Neural progenitor cell (in vitro differentiated cells): ENCODE measurements at regions not wholly inside any gene's neighbourhood (a gene's known extent, or its start where the extent isn't known, plus 50 kb on each side); places are given as distances from the start of the nearest gene placed in this dataset.

Experiments used
- EZH2 ChIP-seq: fragments of 200-600 bp; sonication (generic); IDR thresholded peaks from 2 replicates; pipeline ENCODE4 v1.6.1; 2017; ENCODE audit warnings: antibody characterized with exemption, mild to moderate bottlenecking, moderate library complexity
- EZH2phosphoT487 ChIP-seq: fragments of 200-600 bp; sonication (generic); IDR thresholded peaks from 2 replicates; pipeline ENCODE4 v1.6.1; 2017; ENCODE audit warnings: antibody characterized with exemption
- TF ChIP-seq, protein P1 (sequence below): fragments of 200-600 bp; sonication (generic); IDR thresholded peaks from 2 replicates; pipeline ENCODE4 v1.5.1; 2017; ENCODE audit warnings: antibody characterized with exemption, mild to moderate bottlenecking

DNA sequence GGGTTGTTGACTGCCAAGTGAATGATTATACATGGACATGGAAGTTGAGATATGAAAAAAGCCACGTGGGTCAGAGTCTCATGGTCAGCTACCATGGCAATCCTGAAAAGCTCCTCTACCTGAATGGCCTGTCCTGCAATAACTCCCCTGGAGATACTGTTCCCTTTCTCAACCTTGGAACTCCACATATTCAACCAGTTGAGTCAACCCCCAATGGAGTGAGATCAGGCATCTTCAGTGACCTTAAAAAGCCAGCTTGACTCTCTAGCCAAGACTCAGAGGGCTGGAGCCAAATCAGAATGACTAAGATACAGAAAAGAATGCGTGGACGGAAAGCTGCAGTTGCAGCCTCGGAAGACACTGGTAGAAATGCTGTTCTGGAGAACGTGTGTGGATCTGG is 341.3 kb downstream of the FOXA2 start:
- TF ChIP-seq, protein P1, sequence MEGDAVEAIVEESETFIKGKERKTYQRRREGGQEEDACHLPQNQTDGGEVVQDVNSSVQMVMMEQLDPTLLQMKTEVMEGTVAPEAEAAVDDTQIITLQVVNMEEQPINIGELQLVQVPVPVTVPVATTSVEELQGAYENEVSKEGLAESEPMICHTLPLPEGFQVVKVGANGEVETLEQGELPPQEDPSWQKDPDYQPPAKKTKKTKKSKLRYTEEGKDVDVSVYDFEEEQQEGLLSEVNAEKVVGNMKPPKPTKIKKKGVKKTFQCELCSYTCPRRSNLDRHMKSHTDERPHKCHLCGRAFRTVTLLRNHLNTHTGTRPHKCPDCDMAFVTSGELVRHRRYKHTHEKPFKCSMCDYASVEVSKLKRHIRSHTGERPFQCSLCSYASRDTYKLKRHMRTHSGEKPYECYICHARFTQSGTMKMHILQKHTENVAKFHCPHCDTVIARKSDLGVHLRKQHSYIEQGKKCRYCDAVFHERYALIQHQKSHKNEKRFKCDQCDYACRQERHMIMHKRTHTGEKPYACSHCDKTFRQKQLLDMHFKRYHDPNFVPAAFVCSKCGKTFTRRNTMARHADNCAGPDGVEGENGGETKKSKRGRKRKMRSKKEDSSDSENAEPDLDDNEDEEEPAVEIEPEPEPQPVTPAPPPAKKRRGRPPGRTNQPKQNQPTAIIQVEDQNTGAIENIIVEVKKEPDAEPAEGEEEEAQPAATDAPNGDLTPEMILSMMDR = no peak
- no peak for TF ChIP-seq EZH2
- no peak for TF ChIP-seq EZH2phosphoT487
